ENCODE measurements at regions not wholly inside any gene's neighbourhood (a gene's known extent, or its start where the extent isn't known, plus 50 kb on each side); places are given as distances from the start of the nearest gene placed in this dataset.

DNA sequence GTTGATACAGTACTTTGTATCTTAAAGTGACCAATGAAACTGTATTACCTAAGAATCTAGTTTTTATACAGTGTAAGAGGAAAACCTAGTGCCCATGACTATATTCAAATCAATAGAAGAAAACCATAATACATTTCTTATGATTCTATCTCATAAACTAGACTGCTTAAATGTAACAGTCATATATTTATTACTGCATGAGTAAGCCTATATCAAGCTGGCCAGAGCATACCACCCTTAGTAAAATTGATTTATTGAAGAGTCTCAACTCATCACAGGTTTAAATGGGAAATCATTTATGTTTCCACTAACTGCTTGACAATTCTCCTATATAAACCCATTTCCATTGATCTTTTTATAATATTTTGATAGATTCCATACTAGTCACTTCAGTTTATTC, 1059.2 kb upstream of the LRRTM1 start:
- TF ChIP-seq GATA3 (IDR thresholded peaks at IDR 0.05; ENCODE audit: low read depth, low read length) (no peak), GATA2 (IDR thresholded peaks at IDR 0.05; ENCODE audit: low read depth, low read length) (no peak)

- TF ChIP-seq GATA3 (IDR thresholded peaks at IDR 0.05; ENCODE audit: low read depth, low read length): no peak
- no peak for TF ChIP-seq GATA2 (IDR thresholded peaks at IDR 0.05; ENCODE audit: low read depth, low read length)
Observed at GRCh38 chr2:81355436-81355835, 1050.9 kb upstream of the LRRTM1 start.

DNA sequence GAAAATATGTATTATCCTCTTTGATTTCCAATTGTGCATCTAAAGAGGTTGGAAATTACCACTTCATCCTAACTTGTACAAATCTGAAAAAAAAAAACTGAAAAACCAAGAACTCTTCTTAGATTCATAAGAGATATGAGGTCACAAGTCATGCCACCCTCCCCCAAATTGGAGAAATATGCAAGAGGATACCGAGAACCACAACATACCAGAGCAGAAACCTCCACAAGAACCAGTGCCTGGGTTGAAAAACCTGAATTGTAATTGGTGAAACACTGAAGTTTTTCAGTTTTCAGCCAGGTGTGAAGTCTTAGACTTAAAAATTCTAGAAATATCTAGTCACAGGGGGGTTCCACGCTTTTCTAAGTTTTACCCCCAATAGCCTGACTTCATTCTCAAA, 1029.5 kb upstream of the LRRTM1 start:
- no peak for TF ChIP-seq GATA2 (IDR thresholded peaks at IDR 0.05; ENCODE audit: low read depth, low read length)
- TF ChIP-seq GATA3 (IDR thresholded peaks at IDR 0.05; ENCODE audit: low read depth, low read length): no peak

DNA sequence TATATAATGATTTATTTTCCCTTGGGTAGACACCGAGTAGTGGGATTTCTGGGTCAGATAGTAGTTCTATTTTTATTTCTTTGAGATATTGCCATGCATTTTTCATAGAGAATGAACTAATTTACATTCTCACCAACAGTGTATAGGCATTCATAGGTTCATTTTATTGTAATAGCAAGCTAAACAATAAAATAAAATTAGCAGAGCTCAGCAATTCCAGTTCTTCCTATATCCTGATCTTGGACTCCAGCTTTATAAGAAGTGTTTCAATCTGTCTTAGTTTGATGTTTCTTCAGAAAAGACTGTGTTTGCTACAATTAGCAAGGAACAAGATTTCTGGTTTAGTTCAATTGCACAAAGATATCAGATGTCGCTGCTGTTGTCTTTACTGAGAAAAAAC, 1024.4 kb upstream of the LRRTM1 start:
- no peak for TF ChIP-seq GATA3 (IDR thresholded peaks at IDR 0.05; ENCODE audit: low read depth, low read length)
- TF ChIP-seq GATA2 (IDR thresholded peaks at IDR 0.05; ENCODE audit: low read depth, low read length): no peak

DNA sequence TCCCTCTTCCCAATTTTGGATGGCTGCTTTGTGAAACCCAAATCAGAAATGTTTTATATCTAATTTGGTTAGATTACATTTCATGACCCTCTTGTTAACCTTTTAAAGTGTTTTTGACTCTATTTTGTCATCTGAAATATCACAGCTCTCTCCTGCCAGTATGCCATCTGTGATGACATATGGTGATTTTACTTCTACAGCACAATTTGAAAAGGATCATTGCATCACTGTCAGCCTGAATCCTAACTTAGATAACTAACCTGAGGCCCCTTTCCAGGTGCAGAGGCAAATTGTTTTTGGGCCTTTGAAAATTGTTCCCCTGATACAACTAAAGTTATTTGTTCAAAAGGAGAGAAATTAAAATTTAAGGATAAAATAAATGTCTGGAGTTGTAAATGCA, 1023.4 kb upstream of the LRRTM1 start:
- TF ChIP-seq GATA2 (IDR thresholded peaks at IDR 0.05; ENCODE audit: low read depth, low read length) (no peak), GATA3 (IDR thresholded peaks at IDR 0.05; ENCODE audit: low read depth, low read length) (no peak)

GRCh38 chr2:81324046-81324445, 1019.5 kb upstream of the LRRTM1 start:
- no peak for TF ChIP-seq GATA2 (IDR thresholded peaks at IDR 0.05; ENCODE audit: low read depth, low read length)
- TF ChIP-seq GATA3 (IDR thresholded peaks at IDR 0.05; ENCODE audit: low read depth, low read length): no peak

DNA sequence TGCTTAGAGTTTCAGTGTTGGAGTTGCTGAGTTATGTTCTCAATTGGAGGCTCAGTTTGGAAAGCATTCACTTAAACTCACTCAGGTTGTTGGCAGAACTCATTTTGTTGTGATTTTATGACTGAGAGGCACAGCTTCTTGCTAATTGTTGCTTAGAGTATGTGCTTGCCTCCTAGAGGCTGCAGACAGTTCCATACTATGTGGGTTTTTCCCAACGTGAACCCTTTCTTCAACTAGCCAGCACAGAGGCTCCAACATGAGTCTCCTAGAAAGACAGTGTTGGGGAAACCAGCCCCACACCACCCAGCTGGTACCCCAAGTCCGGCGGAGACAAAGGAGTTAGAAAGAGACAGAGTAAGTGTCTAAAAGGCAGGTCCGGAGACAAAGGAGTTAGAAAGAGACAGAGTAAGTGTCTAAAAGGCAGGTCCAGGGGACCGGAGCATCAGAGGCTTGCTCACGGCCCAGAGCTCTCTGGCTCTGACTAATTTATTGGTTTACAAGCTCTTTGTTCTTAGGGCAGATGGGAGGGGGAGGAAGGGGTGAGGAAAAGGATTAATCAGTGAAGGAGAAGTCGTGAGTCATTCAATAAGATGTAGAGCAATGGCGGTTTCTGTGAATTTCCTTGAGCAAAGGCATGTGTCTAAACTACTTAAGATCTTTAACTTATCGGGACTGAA, 999.7 kb upstream of the LRRTM1 start:
- TF ChIP-seq GATA2 (IDR thresholded peaks at IDR 0.05; ENCODE audit: low read depth, low read length) (no peak), GATA3 (IDR thresholded peaks at IDR 0.05; ENCODE audit: low read depth, low read length) (no peak)

- TF ChIP-seq GATA2 (IDR thresholded peaks at IDR 0.05; ENCODE audit: low read depth, low read length) (no peak), GATA3 (IDR thresholded peaks at IDR 0.05; ENCODE audit: low read depth, low read length) (no peak)
Observed at GRCh38 chr2:81303321-81303720, 998.8 kb upstream of the LRRTM1 start.

GRCh38 chr2:81299841-81300240, 995.3 kb upstream of the LRRTM1 start:
- no peak for TF ChIP-seq GATA3 (IDR thresholded peaks at IDR 0.05; ENCODE audit: low read depth, low read length)
- TF ChIP-seq GATA2 (IDR thresholded peaks at IDR 0.05; ENCODE audit: low read depth, low read length): no peak

DNA sequence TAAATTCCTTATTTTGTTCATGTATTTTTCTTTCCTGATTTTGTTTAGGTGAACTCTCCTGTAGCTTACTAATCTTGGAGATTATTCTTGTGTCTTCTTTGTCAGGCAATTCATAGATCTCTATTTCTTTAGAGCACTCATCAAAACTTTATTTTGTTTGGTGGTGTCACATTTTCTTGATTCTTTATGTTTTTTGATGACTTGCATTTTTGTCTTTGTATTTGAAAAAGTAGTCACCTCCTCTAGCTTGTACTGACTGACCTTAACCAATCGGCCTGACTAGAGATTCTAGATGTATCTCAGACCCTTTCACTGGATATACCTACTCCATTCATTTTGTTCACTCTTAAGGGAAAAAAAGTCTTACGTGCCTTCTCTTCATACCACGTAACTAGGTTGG, 986.3 kb upstream of the LRRTM1 start:
- TF ChIP-seq GATA2 (IDR thresholded peaks at IDR 0.05; ENCODE audit: low read depth, low read length) (no peak), GATA3 (IDR thresholded peaks at IDR 0.05; ENCODE audit: low read depth, low read length) (no peak)

- TF ChIP-seq GATA3 (IDR thresholded peaks at IDR 0.05; ENCODE audit: low read depth, low read length) (no peak), GATA2 (IDR thresholded peaks at IDR 0.05; ENCODE audit: low read depth, low read length) (no peak)
Observed at GRCh38 chr2:81283081-81283480, 978.5 kb upstream of the LRRTM1 start.

- no peak for TF ChIP-seq GATA3 (IDR thresholded peaks at IDR 0.05; ENCODE audit: low read depth, low read length)
- TF ChIP-seq GATA2 (IDR thresholded peaks at IDR 0.05; ENCODE audit: low read depth, low read length): no peak
Observed at GRCh38 chr2:81282151-81282769, 977.7 kb upstream of the LRRTM1 start.

DNA sequence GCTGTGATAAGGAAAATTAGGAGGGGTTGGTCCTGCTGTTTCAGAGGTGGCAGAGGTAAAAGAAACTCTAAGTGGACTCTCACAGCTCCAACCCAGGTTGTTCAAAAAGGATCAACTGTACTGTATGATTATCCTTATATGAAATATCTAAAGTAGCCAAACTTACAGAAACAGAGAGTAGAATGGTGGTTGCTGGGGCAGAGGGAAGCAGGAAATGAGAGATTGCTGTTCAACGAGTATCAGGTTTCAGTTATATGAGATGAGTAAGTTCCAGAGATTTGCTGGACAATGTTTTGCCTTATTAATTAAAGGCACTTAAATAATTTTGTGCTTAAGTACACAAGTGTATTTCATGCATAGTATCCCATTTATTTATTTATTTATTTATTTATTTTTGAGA, 972.0 kb upstream of the LRRTM1 start:
- TF ChIP-seq GATA2 (IDR thresholded peaks at IDR 0.05; ENCODE audit: low read depth, low read length) (no peak), GATA3 (IDR thresholded peaks at IDR 0.05; ENCODE audit: low read depth, low read length) (no peak)

DNA sequence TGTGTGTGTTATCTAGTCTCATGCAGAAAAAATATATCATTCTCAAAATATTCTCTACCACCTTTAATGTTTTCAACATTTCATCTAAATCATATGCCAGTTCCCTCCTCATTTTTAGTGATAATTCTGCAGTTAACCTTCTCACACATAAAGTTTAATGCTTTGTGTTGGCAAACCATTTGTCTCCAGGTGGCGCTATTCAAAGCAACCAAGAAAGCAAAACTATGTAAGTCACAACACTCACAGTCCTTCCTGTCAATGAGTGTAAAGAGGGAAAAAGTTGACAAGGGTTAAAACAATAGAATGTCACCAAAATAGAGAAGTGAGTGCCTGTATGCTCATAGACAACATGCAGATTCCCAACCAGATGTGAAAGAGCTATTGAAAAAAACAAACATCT, 961.6 kb upstream of the LRRTM1 start:
- TF ChIP-seq GATA2 (IDR thresholded peaks at IDR 0.05; ENCODE audit: low read depth, low read length): no peak
- TF ChIP-seq GATA3 (IDR thresholded peaks at IDR 0.05; ENCODE audit: low read depth, low read length): no peak

- TF ChIP-seq GATA3 (IDR thresholded peaks at IDR 0.05; ENCODE audit: low read depth, low read length) (no peak), GATA2 (IDR thresholded peaks at IDR 0.05; ENCODE audit: low read depth, low read length) (no peak)
Observed at GRCh38 chr2:81263989-81264388, 959.4 kb upstream of the LRRTM1 start.

Data from SH-SY5Y (cell line).